ENCODE measurements at regions not wholly inside any gene's neighbourhood (a gene's known extent, or its start where the extent isn't known, plus 50 kb on each side); places are given as distances from the start of the nearest gene placed in this dataset.

DNA sequence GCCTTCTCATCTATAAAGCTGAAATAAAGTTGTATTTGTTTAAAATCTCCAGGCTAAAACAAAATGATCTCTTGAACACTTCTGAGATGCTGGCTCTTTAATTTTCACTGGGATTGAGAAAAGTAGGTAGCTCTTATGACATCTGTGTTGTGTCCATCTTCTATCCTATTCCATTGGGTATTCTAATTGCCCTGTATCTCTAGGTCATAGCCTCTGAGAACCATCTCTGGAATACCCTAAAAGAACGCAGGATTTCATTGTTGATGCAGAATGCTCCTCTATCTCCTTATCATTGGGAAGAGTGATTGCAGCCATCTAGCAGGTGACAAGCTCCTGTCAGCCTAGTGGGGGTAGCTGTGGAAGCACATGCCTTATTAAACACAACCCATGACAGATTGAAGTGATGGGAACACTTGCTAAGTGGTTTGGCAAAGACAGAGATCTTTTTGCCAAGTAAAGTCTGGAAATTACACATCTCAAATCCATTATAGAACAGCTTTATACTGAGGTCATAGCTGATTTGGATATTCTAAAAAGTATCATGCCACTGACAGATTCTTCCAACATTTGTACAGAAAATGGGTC is 178.2 kb downstream of the TDRD15 start:
- TF ChIP-seq, protein P1, sequence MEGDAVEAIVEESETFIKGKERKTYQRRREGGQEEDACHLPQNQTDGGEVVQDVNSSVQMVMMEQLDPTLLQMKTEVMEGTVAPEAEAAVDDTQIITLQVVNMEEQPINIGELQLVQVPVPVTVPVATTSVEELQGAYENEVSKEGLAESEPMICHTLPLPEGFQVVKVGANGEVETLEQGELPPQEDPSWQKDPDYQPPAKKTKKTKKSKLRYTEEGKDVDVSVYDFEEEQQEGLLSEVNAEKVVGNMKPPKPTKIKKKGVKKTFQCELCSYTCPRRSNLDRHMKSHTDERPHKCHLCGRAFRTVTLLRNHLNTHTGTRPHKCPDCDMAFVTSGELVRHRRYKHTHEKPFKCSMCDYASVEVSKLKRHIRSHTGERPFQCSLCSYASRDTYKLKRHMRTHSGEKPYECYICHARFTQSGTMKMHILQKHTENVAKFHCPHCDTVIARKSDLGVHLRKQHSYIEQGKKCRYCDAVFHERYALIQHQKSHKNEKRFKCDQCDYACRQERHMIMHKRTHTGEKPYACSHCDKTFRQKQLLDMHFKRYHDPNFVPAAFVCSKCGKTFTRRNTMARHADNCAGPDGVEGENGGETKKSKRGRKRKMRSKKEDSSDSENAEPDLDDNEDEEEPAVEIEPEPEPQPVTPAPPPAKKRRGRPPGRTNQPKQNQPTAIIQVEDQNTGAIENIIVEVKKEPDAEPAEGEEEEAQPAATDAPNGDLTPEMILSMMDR (IDR thresholded peaks at IDR 0.05; ENCODE audit: insufficient read depth, low read length, poor library complexity, severe bottlenecking) = no peak
- no peak for TF ChIP-seq EZH2phosphoT487 (conservative IDR thresholded peaks at IDR 0.05; ENCODE audit: low read length)
